BLaER1 treated with 17β-estradiol and CSF1 and Interleukin-3, amounts not matched to agents 10 nM and 100 nM (cell line): ENCODE measurements at regions not wholly inside any gene's neighbourhood (a gene's known extent, or its start where the extent isn't known, plus 50 kb on each side); places are given as distances from the start of the nearest gene placed in this dataset.

ENCODE experiments used
- H3K27ac ChIP-seq, 11 experiments: shearing (Covaris generic); formaldehyde crosslinking; 2 replicates each; pipeline ENCODE4 v1.8.1; 2022
- H3K27me3 ChIP-seq, 11 experiments: shearing (Covaris generic); formaldehyde crosslinking; 2 replicates each; pipeline ENCODE4 v1.8.1; 2022
- H3K36me3 ChIP-seq, 11 experiments: shearing (Covaris generic); formaldehyde crosslinking; 2 replicates each; pipeline ENCODE4 v1.8.1; 2022
- H3K4me1 ChIP-seq, 10 experiments: shearing (Covaris generic); formaldehyde crosslinking; 2 replicates each; pipeline ENCODE4 v1.8.1; 2022
- H3K4me2 ChIP-seq, 11 experiments: shearing (Covaris generic); formaldehyde crosslinking; 2 replicates each; pipeline ENCODE4 v1.8.1; 2022
- H3K4me3 ChIP-seq, 10 experiments: shearing (Covaris generic); formaldehyde crosslinking; 2 replicates each; pipeline ENCODE4 v1.8.1; 2022
- H3K9ac ChIP-seq, 11 experiments: shearing (Covaris generic); formaldehyde crosslinking; 2 replicates each; pipeline ENCODE4 v1.8.1; 2022
- H3K9me3 ChIP-seq, 11 experiments: shearing (Covaris generic); formaldehyde crosslinking; replicated peaks in 1 of 11; 2 replicates each; pipeline ENCODE4 v1.8.1; 2022
- H4K20me1 ChIP-seq, 11 experiments: shearing (Covaris generic); formaldehyde crosslinking; 2 replicates each; pipeline ENCODE4 v1.8.1; 2022
- Cebpa-rat ChIP-seq, 11 experiments: shearing (Covaris generic); IDR thresholded peaks; 2 replicates each; pipeline ENCODE4 v1.8.1; 2022

GRCh38 chr21:35396655-35397054 is 347.6 kb upstream of the RUNX1 start:
- H3K4me1 ChIP-seq: peaks cover 28 to 60% (median 43%) of the 10 kb centered on the region in 10 experiments
- peaks cover 0 to 15% (median 4%) of the 10 kb centered on the region in 11 experiments; a peak in 4 of 22 replicates for H3K9me3 ChIP-seq
- no peaks in the 10 kb centered on the region for H4K20me1 ChIP-seq
- no peak overlapping the region for H3K9ac ChIP-seq
- no peak overlapping the region for H3K4me3 ChIP-seq
- peak overlapping the region in 5 of 11 experiments; percentile 14 to 84 (median 72); a peak in 8 of 22 replicates for H3K4me2 ChIP-seq
- 0 out of 22 replicates have a peak overlapping the region, but pooled peaks of 1 of the 11 experiments have one; percentile 12 for H3K27ac ChIP-seq
- H3K27me3 ChIP-seq: no peaks in the 10 kb centered on the region
- TF ChIP-seq Cebpa-rat (IDR thresholded peaks at IDR 0.05): no peak
- no peaks in the 10 kb centered on the region for H3K36me3 ChIP-seq

GRCh38 chr21:35395728-35396127 is 346.6 kb upstream of the RUNX1 start:
- peaks cover 0 to 15% (median 4%) of the 10 kb centered on the region in 11 experiments; a peak in 7 of 22 replicates for H3K9me3 ChIP-seq
- H3K27me3 ChIP-seq: no peaks in the 10 kb centered on the region
- no peaks in the 10 kb centered on the region for H3K36me3 ChIP-seq
- peak overlapping the region in 7 of 11 experiments; percentile 40 to 84 (median 72); a peak in 13 of 22 replicates for H3K4me2 ChIP-seq
- peaks cover 28 to 58% (median 42%) of the 10 kb centered on the region in 10 experiments for H3K4me1 ChIP-seq
- no peak overlapping the region for H3K4me3 ChIP-seq
- TF ChIP-seq Cebpa-rat (IDR thresholded peaks at IDR 0.05): no peak
- H4K20me1 ChIP-seq: no peaks in the 10 kb centered on the region
- H3K27ac ChIP-seq: peak overlapping the region in 5 of 11 experiments; percentile 12 to 40 (median 28); a peak in 4 of 22 replicates
- no peak overlapping the region for H3K9ac ChIP-seq

- peaks cover 24 to 49% (median 36%) of the 10 kb centered on the region in 10 experiments for H3K4me1 ChIP-seq
- H3K27me3 ChIP-seq: no peaks in the 10 kb centered on the region
- H3K36me3 ChIP-seq: no peaks in the 10 kb centered on the region
- no peak for TF ChIP-seq Cebpa-rat (IDR thresholded peaks at IDR 0.05)
- H3K4me3 ChIP-seq: no peak overlapping the region
- no peak overlapping the region for H3K27ac ChIP-seq
- H3K9me3 ChIP-seq: peaks cover 0 to 15% (median 4%) of the 10 kb centered on the region in 11 experiments; a peak in 7 of 22 replicates
- peak overlapping the region in 4 of 11 experiments; percentile 16 to 27 (median 20); a peak in 6 of 22 replicates for H3K4me2 ChIP-seq
- H4K20me1 ChIP-seq: no peaks in the 10 kb centered on the region
- H3K9ac ChIP-seq: no peak overlapping the region
These were observed 345.7 kb upstream of the RUNX1 start for GRCh38 chr21:35394634-35395369.

- Histone ChIP-seq H3K36me3 (no peaks in the 10 kb centered on the region), H3K4me3 (no peak overlapping the region), H3K27ac (no peak overlapping the region), H3K27me3 (no peaks in the 10 kb centered on the region), H3K4me1 (peaks cover 16 to 42% (median 29%) of the 10 kb centered on the region in 10 experiments), H3K4me2 (no peak overlapping the region), H3K9ac (no peak overlapping the region), H4K20me1 (no peaks in the 10 kb centered on the region), H3K9me3 (peaks cover 0 to 15% (median 4%) of the 10 kb centered on the region in 11 experiments; a peak in 9 of 22 replicates)
- TF ChIP-seq Cebpa-rat (IDR thresholded peaks at IDR 0.05): no peak
These were observed 344.9 kb upstream of the RUNX1 start for GRCh38 chr21:35394049-35394448.

- H4K20me1 ChIP-seq: no peaks in the 10 kb centered on the region
- no peak overlapping the region for H3K9ac ChIP-seq
- TF ChIP-seq Cebpa-rat (IDR thresholded peaks at IDR 0.05): no peak
- H3K27me3 ChIP-seq: no peaks in the 10 kb centered on the region
- no peak overlapping the region for H3K4me3 ChIP-seq
- H3K9me3 ChIP-seq: peaks cover 0 to 22% (median 8%) of the 10 kb centered on the region in 11 experiments; a peak in 15 of 22 replicates
- peaks cover 8 to 20% (median 12%) of the 10 kb centered on the region in 10 experiments for H3K4me1 ChIP-seq
- no peaks in the 10 kb centered on the region for H3K36me3 ChIP-seq
- H3K27ac ChIP-seq: no peak overlapping the region
- H3K4me2 ChIP-seq: no peak overlapping the region
These were observed 341.1 kb upstream of the RUNX1 start for GRCh38 chr21:35390013-35390776.

GRCh38 chr21:35386491-35387079 is 337.5 kb upstream of the RUNX1 start:
- no peaks in the 10 kb centered on the region for H3K27me3 ChIP-seq
- H3K4me3 ChIP-seq: no peak overlapping the region
- peaks cover 0 to 4% (median under 1%) of the 10 kb centered on the region in 10 experiments; a peak in 6 of 20 replicates for H3K4me1 ChIP-seq
- no peaks in the 10 kb centered on the region for H3K36me3 ChIP-seq
- no peak overlapping the region for H3K4me2 ChIP-seq
- no peaks in the 10 kb centered on the region for H4K20me1 ChIP-seq
- no peak overlapping the region for H3K9ac ChIP-seq
- H3K27ac ChIP-seq: no peak overlapping the region
- no peak for TF ChIP-seq Cebpa-rat (IDR thresholded peaks at IDR 0.05)
- H3K9me3 ChIP-seq: peaks cover 0 to 12% (median 7%) of the 10 kb centered on the region in 11 experiments; a peak in 14 of 22 replicates

GRCh38 chr21:35384375-35384774 is 335.3 kb upstream of the RUNX1 start:
- Histone ChIP-seq H3K4me1 (0 out of 20 replicates have a peak, but pooled peaks cover 0 to 4% (median 0%) of the 10 kb centered on the region in 10 experiments), H3K4me3 (no peak overlapping the region)
- TF ChIP-seq Cebpa-rat (IDR thresholded peaks at IDR 0.05): no peak

GRCh38 chr21:35382696-35383095 is 333.6 kb upstream of the RUNX1 start:
- no peaks in the 10 kb centered on the region for H3K9me3 ChIP-seq
- TF ChIP-seq Cebpa-rat (IDR thresholded peaks at IDR 0.05): no peak

More at GRCh38 chr21:35384375-35384774, 335.3 kb upstream of the RUNX1 start:
- Histone ChIP-seq H4K20me1 (no peaks in the 10 kb centered on the region), H3K9ac (no peak overlapping the region), H3K4me2 (no peak overlapping the region), H3K9me3 (peaks cover 0 to 12% (median 7%) of the 10 kb centered on the region in 11 experiments; a peak in 13 of 22 replicates), H3K27me3 (no peaks in the 10 kb centered on the region), H3K36me3 (no peaks in the 10 kb centered on the region), H3K27ac (no peak overlapping the region)

More at GRCh38 chr21:35382696-35383095, 333.6 kb upstream of the RUNX1 start:
- Histone ChIP-seq H3K4me1 (0 out of 20 replicates have a peak, but pooled peaks cover 0 to 4% (median 0%) of the 10 kb centered on the region in 10 experiments), H3K4me3 (no peak overlapping the region), H3K27ac (no peak overlapping the region), H3K4me2 (no peak overlapping the region), H4K20me1 (no peaks in the 10 kb centered on the region), H3K36me3 (no peaks in the 10 kb centered on the region), H3K9ac (no peak overlapping the region), H3K27me3 (no peaks in the 10 kb centered on the region)
